ENCODE measurements at regions not wholly inside any gene's neighbourhood (a gene's known extent, or its start where the extent isn't known, plus 50 kb on each side); places are given as distances from the start of the nearest gene placed in this dataset.

DNA sequence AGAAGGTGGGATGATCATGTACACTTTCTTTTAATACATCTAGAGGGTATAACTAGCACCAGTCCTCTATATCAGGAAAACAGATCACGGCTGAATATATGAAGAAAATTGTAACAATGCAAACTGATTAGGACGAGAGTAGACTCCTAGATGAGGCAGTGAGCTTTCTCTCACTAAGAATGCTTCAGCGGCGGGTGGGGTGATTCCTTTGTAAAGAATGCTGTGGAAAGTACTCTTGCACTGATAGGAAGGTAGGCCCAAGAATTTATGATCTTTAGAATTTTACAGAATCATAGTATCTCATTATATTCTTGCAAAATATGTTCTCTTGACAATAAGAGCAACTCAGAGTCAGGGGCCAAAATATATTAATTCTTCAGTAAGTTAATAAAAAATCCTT lies 133.0 kb downstream of the LMNTD1 start:
- H3K79me2 ChIP-seq (ENCODE audit: insufficient read depth, low read length): no peaks in the 10 kb centered on the region
- H3K4me3 ChIP-seq (ENCODE audit: insufficient read depth, low read length): no peak overlapping the region

DNA sequence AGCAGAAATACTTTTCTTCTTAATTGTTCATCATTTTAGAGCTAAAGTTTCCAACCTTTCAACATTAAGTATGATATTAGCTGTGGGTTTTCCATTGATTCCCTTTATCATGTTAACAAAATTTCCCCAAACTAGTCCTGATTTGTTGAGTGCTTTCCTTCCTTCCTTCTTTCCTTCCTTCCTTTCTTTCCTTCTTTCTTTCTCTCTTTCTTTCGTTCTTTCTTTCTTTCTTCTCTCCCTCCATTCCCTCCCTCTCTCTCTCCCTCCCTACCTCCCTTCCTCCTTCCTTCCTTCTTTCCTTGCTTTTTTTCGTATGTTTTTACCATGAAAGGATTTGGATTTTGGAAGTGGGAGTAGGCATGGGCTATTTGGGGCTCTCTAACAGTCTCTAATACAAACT lies 133.5 kb downstream of the LMNTD1 start:
- Histone ChIP-seq H3K79me2 (ENCODE audit: insufficient read depth, low read length) (no peaks in the 10 kb centered on the region), H3K4me3 (ENCODE audit: insufficient read depth, low read length) (no peak overlapping the region), H4K20me1 (ENCODE audit: insufficient read depth, low read length) (no peaks in the 10 kb centered on the region), H3K4me2 (ENCODE audit: insufficient read depth, low read length) (no peak overlapping the region), H2AFZ (ENCODE audit: low read length) (no peak overlapping the region), H3K27me3 (ENCODE audit: insufficient read depth, low read length) (peaks cover under 1% of the 10 kb centered on the region), H3K9me3 (ENCODE audit: low read depth, low read length) (no peaks in the 10 kb centered on the region), H3K4me1 (ENCODE audit: insufficient read depth, low read length) (peaks cover 11% of the 10 kb centered on the region), H3K36me3 (ENCODE audit: insufficient read depth, low read length) (no peaks in the 10 kb centered on the region), H3K27ac (ENCODE audit: low read depth, low read length) (no peak overlapping the region)
- TF ChIP-seq, protein P1, sequence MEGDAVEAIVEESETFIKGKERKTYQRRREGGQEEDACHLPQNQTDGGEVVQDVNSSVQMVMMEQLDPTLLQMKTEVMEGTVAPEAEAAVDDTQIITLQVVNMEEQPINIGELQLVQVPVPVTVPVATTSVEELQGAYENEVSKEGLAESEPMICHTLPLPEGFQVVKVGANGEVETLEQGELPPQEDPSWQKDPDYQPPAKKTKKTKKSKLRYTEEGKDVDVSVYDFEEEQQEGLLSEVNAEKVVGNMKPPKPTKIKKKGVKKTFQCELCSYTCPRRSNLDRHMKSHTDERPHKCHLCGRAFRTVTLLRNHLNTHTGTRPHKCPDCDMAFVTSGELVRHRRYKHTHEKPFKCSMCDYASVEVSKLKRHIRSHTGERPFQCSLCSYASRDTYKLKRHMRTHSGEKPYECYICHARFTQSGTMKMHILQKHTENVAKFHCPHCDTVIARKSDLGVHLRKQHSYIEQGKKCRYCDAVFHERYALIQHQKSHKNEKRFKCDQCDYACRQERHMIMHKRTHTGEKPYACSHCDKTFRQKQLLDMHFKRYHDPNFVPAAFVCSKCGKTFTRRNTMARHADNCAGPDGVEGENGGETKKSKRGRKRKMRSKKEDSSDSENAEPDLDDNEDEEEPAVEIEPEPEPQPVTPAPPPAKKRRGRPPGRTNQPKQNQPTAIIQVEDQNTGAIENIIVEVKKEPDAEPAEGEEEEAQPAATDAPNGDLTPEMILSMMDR (IDR thresholded peaks at IDR 0.05; ENCODE audit: extremely low read depth, low read depth, low read length): no peak
- DNase-seq (ENCODE audit: insufficient read length, low spot score, missing footprints): no peak

More for the DNA sequence above, 133.0 kb downstream of the LMNTD1 start:
- TF ChIP-seq, protein P1 (IDR thresholded peaks at IDR 0.05; ENCODE audit: extremely low read depth, low read depth, low read length): no peak
- Histone ChIP-seq H3K9me3 (ENCODE audit: low read depth, low read length) (no peaks in the 10 kb centered on the region), H2AFZ (ENCODE audit: low read length) (no peak overlapping the region), H3K4me1 (ENCODE audit: insufficient read depth, low read length) (peaks cover 11% of the 10 kb centered on the region), H4K20me1 (ENCODE audit: insufficient read depth, low read length) (no peaks in the 10 kb centered on the region), H3K27me3 (ENCODE audit: insufficient read depth, low read length) (no peaks in the 10 kb centered on the region), H3K36me3 (ENCODE audit: insufficient read depth, low read length) (no peaks in the 10 kb centered on the region), H3K4me2 (ENCODE audit: insufficient read depth, low read length) (no peak overlapping the region), H3K27ac (ENCODE audit: low read depth, low read length) (no peak overlapping the region)
- DNase-seq (ENCODE audit: insufficient read length, low spot score, missing footprints): no peak

DNA sequence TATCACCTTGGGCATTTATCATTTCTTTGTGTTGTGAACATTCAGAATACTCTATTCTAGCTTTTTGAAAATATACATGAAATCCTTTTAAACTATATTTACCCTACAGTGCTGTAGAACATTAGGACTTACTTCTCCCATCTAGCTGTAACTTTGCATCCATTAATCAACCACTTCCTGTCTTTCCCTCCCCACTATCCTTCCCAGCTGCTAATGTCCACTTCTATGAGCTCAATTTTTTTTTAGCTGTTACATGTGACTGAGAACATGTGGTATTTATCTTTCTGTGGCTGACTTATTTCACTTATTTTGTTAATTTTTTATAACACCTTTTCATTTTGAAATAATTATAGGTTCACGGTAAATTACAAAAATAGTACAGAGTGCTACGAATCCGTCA lies 136.0 kb downstream of the LMNTD1 start:
- H3K4me2 ChIP-seq (ENCODE audit: insufficient read depth, low read length): no peak overlapping the region
- peaks cover 5% of the 10 kb centered on the region for H3K4me1 ChIP-seq (ENCODE audit: insufficient read depth, low read length)
- no peak for DNase-seq (ENCODE audit: insufficient read length, low spot score, missing footprints)
- H3K36me3 ChIP-seq (ENCODE audit: insufficient read depth, low read length): no peaks in the 10 kb centered on the region
- H3K27me3 ChIP-seq (ENCODE audit: insufficient read depth, low read length): peaks cover 5% of the 10 kb centered on the region
- no peak overlapping the region for H2AFZ ChIP-seq (ENCODE audit: low read length)
- TF ChIP-seq, protein P1 (IDR thresholded peaks at IDR 0.05; ENCODE audit: extremely low read depth, low read depth, low read length): no peak
- no peak overlapping the region for H3K4me3 ChIP-seq (ENCODE audit: insufficient read depth, low read length)
- no peak overlapping the region for H3K27ac ChIP-seq (ENCODE audit: low read depth, low read length)
- H3K9me3 ChIP-seq (ENCODE audit: low read depth, low read length): no peaks in the 10 kb centered on the region
- H3K79me2 ChIP-seq (ENCODE audit: insufficient read depth, low read length): no peaks in the 10 kb centered on the region
- H4K20me1 ChIP-seq (ENCODE audit: insufficient read depth, low read length): no peaks in the 10 kb centered on the region

DNA sequence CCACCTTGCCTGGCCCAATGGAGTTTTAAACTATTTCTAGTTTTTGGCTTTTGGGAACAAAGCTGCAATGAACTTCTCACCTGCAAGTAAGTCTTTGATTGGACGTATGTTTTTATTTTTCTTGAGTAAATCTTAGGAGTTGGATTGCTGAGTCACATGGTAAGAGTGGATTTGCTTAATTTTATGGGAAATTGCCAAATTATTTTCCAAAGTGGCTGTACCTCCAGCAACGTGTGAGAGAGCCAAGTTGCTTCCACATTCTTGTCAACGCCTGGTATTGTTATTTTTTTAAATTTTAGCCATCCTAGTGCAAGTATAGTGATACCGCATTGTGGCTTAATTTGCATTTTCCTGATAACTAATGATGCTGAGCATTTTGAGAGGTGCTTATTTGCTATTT lies 136.6 kb downstream of the LMNTD1 start:
- Histone ChIP-seq H3K4me3 (ENCODE audit: insufficient read depth, low read length) (no peak overlapping the region), H3K4me1 (ENCODE audit: insufficient read depth, low read length) (peaks cover 2% of the 10 kb centered on the region), H3K4me2 (ENCODE audit: insufficient read depth, low read length) (no peak overlapping the region), H3K9me3 (ENCODE audit: low read depth, low read length) (no peaks in the 10 kb centered on the region), H4K20me1 (ENCODE audit: insufficient read depth, low read length) (no peaks in the 10 kb centered on the region), H3K27ac (ENCODE audit: low read depth, low read length) (no peak overlapping the region), H3K36me3 (ENCODE audit: insufficient read depth, low read length) (no peaks in the 10 kb centered on the region), H3K27me3 (ENCODE audit: insufficient read depth, low read length) (peaks cover 5% of the 10 kb centered on the region), H2AFZ (ENCODE audit: low read length) (no peak overlapping the region), H3K79me2 (ENCODE audit: insufficient read depth, low read length) (no peaks in the 10 kb centered on the region)
- TF ChIP-seq, protein P1 (IDR thresholded peaks at IDR 0.05; ENCODE audit: extremely low read depth, low read depth, low read length): no peak
- DNase-seq (ENCODE audit: insufficient read length, low spot score, missing footprints): no peak
